WTC11 (cell line): ENCODE measurements at regions not wholly inside any gene's neighbourhood (a gene's known extent, or its start where the extent isn't known, plus 50 kb on each side); places are given as distances from the start of the nearest gene placed in this dataset.

Experiments
- ATAC-seq: fragments of 200-7000 bp; cut with Tn5 transposase; 2 replicates; pipeline ENCODE4 v1.10.0; 2021; ENCODE audit warnings: mild to moderate bottlenecking, moderate library complexity
- CTCF ChIA-PET: fragments of 300-600 bp; sonication (Branson Sonifier 250); formaldehyde crosslinking; loops from one replicate; lab custom pipeline; 2021; ENCODE audit warnings: antibody characterized with exemption; lab: Charles Lee
- POLR2A ChIA-PET: fragments of 350-600 bp; sonication (Branson Sonifier 250); formaldehyde crosslinking; loops from one replicate; lab custom pipeline; 2021; ENCODE audit warnings: antibody characterized with exemption; lab: Charles Lee
- DNase-seq: peaks from one replicate; pipeline ENCODE4 v3.0.0; 2021; ENCODE audit warnings: low spot score
- H3K27ac Mint-ChIP-seq: 2 replicates; pipeline ENCODE4 v1.8.0; 2021; ENCODE audit warnings: mixed read lengths
- H3K27me3 Mint-ChIP-seq: 2 replicates; pipeline ENCODE4 v1.8.0; 2021; ENCODE audit warnings: low read depth, mild to moderate bottlenecking, moderate library complexity, mixed read lengths
- H3K36me3 Mint-ChIP-seq: 2 replicates; pipeline ENCODE4 v1.8.0; 2021; ENCODE audit warnings: mixed read lengths
- H3K4me1 Mint-ChIP-seq: 2 replicates; pipeline ENCODE4 v1.8.0; 2022; ENCODE audit warnings: mixed read lengths
- H3K4me3 Mint-ChIP-seq: 2 replicates; pipeline ENCODE4 v1.8.0; 2021; ENCODE audit warnings: mild to moderate bottlenecking, moderate library complexity, mixed read lengths
- H3K9me3 Mint-ChIP-seq: 2 replicates; pipeline ENCODE4 v1.8.0; 2021; ENCODE audit warnings: mixed read lengths
- ATF2 ChIP-seq: sonication (generic); formaldehyde crosslinking; IDR thresholded peaks from 2 replicates; pipeline ENCODE4 v1.8.1; 2022; ENCODE audit warnings: low read depth, missing genetic modification reagents, borderline replicate concordance
- CDX4 ChIP-seq: fragments of 250-450 bp; sonication (Bioruptor Pico); IDR thresholded peaks from 2 replicates; pipeline ENCODE4 v1.9.0; 2021; ENCODE audit warnings: moderate library complexity, mild to moderate bottlenecking, inconsistent platforms, borderline replicate concordance
- CREB1 ChIP-seq: sonication (generic); formaldehyde crosslinking; IDR thresholded peaks from 2 replicates; pipeline ENCODE4 v1.8.0; 2023; ENCODE audit warnings: mild to moderate bottlenecking, missing genetic modification reagents
- CTCF ChIP-seq: fragments of 200-600 bp; IDR thresholded peaks from 2 replicates; pipeline ENCODE4 v1.8.0; 2022; ENCODE audit warnings: antibody characterized with exemption
- E2F1 ChIP-seq: sonication (generic); formaldehyde crosslinking; IDR thresholded peaks from 2 replicates; pipeline ENCODE4 v1.8.0; 2022; ENCODE audit warnings: mild to moderate bottlenecking, missing genetic modification reagents
- E2F4 ChIP-seq: sonication (generic); formaldehyde crosslinking; IDR thresholded peaks from 2 replicates; pipeline ENCODE4 v1.8.1; 2022; ENCODE audit warnings: low read depth, mild to moderate bottlenecking, moderate library complexity, missing genetic modification reagents, borderline replicate concordance
- E2F5 ChIP-seq: sonication (generic); formaldehyde crosslinking; IDR thresholded peaks from 2 replicates; pipeline ENCODE4 v1.8.1; 2022; ENCODE audit warnings: mild to moderate bottlenecking, moderate library complexity, missing genetic modification reagents
- ERG ChIP-seq: fragments of 250-450 bp; sonication (Bioruptor Pico); IDR thresholded peaks from 2 replicates; pipeline ENCODE4 v1.8.0; 2021; ENCODE audit warnings: mild to moderate bottlenecking
- ESRRA ChIP-seq: sonication (generic); formaldehyde crosslinking; IDR thresholded peaks from 2 replicates; pipeline ENCODE4 v1.8.1; 2022; ENCODE audit warnings: mild to moderate bottlenecking, missing genetic modification reagents, borderline replicate concordance
- ETV6 ChIP-seq: sonication (generic); formaldehyde crosslinking; IDR thresholded peaks from 2 replicates; pipeline ENCODE4 v1.8.1; 2022; ENCODE audit warnings: mild to moderate bottlenecking, missing genetic modification reagents
- FOXK1 ChIP-seq: sonication (generic); formaldehyde crosslinking; IDR thresholded peaks from 2 replicates; pipeline ENCODE4 v1.8.0; 2022; ENCODE audit warnings: mild to moderate bottlenecking, moderate library complexity, missing genetic modification reagents
- GABPB1 ChIP-seq: sonication (generic); formaldehyde crosslinking; IDR thresholded peaks from 2 replicates; pipeline ENCODE4 v1.8.1; 2023; ENCODE audit warnings: mild to moderate bottlenecking, missing genetic modification reagents
- GRHL2 ChIP-seq: fragments of 250-450 bp; sonication (Bioruptor Pico); IDR thresholded peaks from 2 replicates; pipeline ENCODE4 v1.8.0; 2022; ENCODE audit warnings: mild to moderate bottlenecking, moderate library complexity; ENCODE audit not compliant: insufficient replicate concordance, severe bottlenecking
- IRF2 ChIP-seq: sonication (generic); formaldehyde crosslinking; IDR thresholded peaks from 2 replicates; pipeline ENCODE4 v1.8.0; 2022; ENCODE audit warnings: low read depth, missing genetic modification reagents, borderline replicate concordance
- NR3C1 ChIP-seq: sonication (generic); formaldehyde crosslinking; conservative IDR thresholded peaks from 2 replicates; pipeline ENCODE4 v1.8.1; 2023; ENCODE audit warnings: low read depth, mild to moderate bottlenecking, missing genetic modification reagents
- OVOL2 ChIP-seq: fragments of 250-450 bp; sonication (Bioruptor Pico); IDR thresholded peaks from 2 replicates; pipeline ENCODE4 v1.9.0; 2021; ENCODE audit warnings: mild to moderate bottlenecking, borderline replicate concordance
- RORB ChIP-seq: fragments of 250-450 bp; sonication (Bioruptor Pico); IDR thresholded peaks from 2 replicates; pipeline ENCODE4 v1.9.0; 2021; ENCODE audit warnings: mild to moderate bottlenecking
- SMAD4 ChIP-seq: sonication (generic); formaldehyde crosslinking; IDR thresholded peaks from 2 replicates; pipeline ENCODE4 v1.8.0; 2022; ENCODE audit warnings: mild to moderate bottlenecking, missing genetic modification reagents
- SP1 ChIP-seq: sonication (generic); formaldehyde crosslinking; conservative IDR thresholded peaks from 2 replicates; pipeline ENCODE4 v1.8.1; 2022; ENCODE audit warnings: missing genetic modification reagents
- ZNF138 ChIP-seq: sonication (generic); formaldehyde crosslinking; conservative IDR thresholded peaks from 2 replicates; pipeline ENCODE4 v1.8.1; 2022; ENCODE audit warnings: mild to moderate bottlenecking, moderate library complexity, missing genetic modification reagents
- ZNF232 ChIP-seq: sonication (generic); formaldehyde crosslinking; IDR thresholded peaks from 2 replicates; pipeline ENCODE4 v1.8.0; 2022; ENCODE audit warnings: mild to moderate bottlenecking, missing genetic modification reagents
- ZNF317 ChIP-seq: sonication (generic); formaldehyde crosslinking; IDR thresholded peaks from 2 replicates; pipeline ENCODE4 v1.8.1; 2023; ENCODE audit warnings: low read depth, mild to moderate bottlenecking, moderate library complexity, missing genetic modification reagents, borderline replicate concordance
- ZNF396 ChIP-seq: fragments of 250-450 bp; sonication (Bioruptor Pico); IDR thresholded peaks from 2 replicates; pipeline ENCODE4 v1.8.0; 2021; ENCODE audit warnings: mild to moderate bottlenecking, moderate library complexity, borderline replicate concordance
- ZNF416 ChIP-seq: fragments of 250-450 bp; sonication (Bioruptor Pico); IDR thresholded peaks from 2 replicates; pipeline ENCODE4 v1.9.0; 2021; ENCODE audit warnings: mild to moderate bottlenecking, inconsistent platforms
- ZSCAN18 ChIP-seq: fragments of 250-450 bp; sonication (Bioruptor Pico); IDR thresholded peaks from 2 replicates; pipeline ENCODE4 v2.1.2; 2022; ENCODE audit warnings: mild to moderate bottlenecking, moderate library complexity

GRCh38 chr10:130847170-130847569 is 464.4 kb downstream of the TCERG1L start:
- Mint-ChIP-seq H3K4me1 (peaks cover 8% of the 10 kb centered on the region), H3K36me3 (peaks cover 60% of the 10 kb centered on the region), H3K27ac (no peak overlapping the region), H3K9me3 (peaks cover 56% of the 10 kb centered on the region), H3K27me3 (peaks cover 4% of the 10 kb centered on the region), H3K4me3 (no peak overlapping the region)
- DNase-seq (no peak), ATAC-seq (no peak)
- CTCF ChIA-PET: no interaction called here
- TF ChIP-seq IRF2 (no peak), GABPB1 (CRISPR knock-in tag) (no peak), ZNF138 (no peak), OVOL2 (no peak), SP1 (CRISPR knock-in tag) (no peak), ZNF232 (no peak), ETV6 (CRISPR knock-in tag) (no peak), CREB1 (CRISPR knock-in tag) (no peak)
- POLR2A ChIA-PET: no interaction called here

- Mint-ChIP-seq H3K9me3 (peaks cover 56% of the 10 kb centered on the region), H3K36me3 (peaks cover 56% of the 10 kb centered on the region), H3K4me1 (peaks cover 8% of the 10 kb centered on the region)
- CTCF ChIA-PET: no interaction called here
- TF ChIP-seq SMAD4 (CRISPR knock-in tag) (no peak), ERG (CRISPR knock-in tag) (no peak), ETV6 (CRISPR knock-in tag) (no peak), ZNF317 (CRISPR knock-in tag) (no peak), ESRRA (CRISPR knock-in tag) (no peak), ATF2 (CRISPR knock-in tag) (no peak), GRHL2 (CRISPR knock-in tag) (no peak), FOXK1 (no peak), ZNF396 (CRISPR knock-in tag) (no peak), NR3C1 (CRISPR knock-in tag) (no peak), CDX4 (CRISPR knock-in tag) (no peak), E2F1 (no peak), E2F5 (no peak), ZNF416 (no peak), CTCF (no peak), ZSCAN18 (CRISPR knock-in tag) (no peak), GABPB1 (CRISPR knock-in tag) (no peak), E2F4 (CRISPR knock-in tag) (no peak), RORB (CRISPR knock-in tag) (no peak)
- TF ChIP-seq, all 79 proteins: peak for 0
- POLR2A ChIA-PET: no interaction called here
- H3K27ac Mint-ChIP-seq: no peak overlapping the region
- ATAC-seq (no peak), DNase-seq (no peak)
- H3K4me3 Mint-ChIP-seq: no peak overlapping the region
- H3K27me3 Mint-ChIP-seq: peaks cover 6% of the 10 kb centered on the region; the same call in 1 of the 2 replicates
Observed at GRCh38 chr10:130848855-130849254, 462.7 kb downstream of the TCERG1L start.
